ENCODE measurements at regions not wholly inside any gene's neighbourhood (a gene's known extent, or its start where the extent isn't known, plus 50 kb on each side); places are given as distances from the start of the nearest gene placed in this dataset.

DNA sequence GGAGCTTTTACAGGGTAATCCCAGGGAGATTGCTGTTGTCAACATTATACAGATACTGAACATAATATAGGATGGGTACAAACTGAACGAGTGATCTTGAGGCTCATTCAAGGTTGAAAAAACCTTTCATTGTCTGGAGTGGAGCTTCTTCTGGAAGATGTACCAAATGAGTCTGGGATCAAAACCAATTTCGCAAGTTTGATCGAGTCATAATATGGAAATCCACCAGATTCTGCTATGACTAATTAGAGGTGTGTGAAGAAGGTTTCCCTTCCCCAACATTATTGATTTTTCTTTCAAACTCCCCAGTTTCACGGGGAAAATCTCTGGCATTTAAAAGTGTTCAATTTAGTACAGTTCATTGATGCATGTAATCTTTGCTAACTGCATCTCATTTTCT lies 324.1 kb downstream of the ZFHX3 start:
- TF ChIP-seq, protein P1, sequence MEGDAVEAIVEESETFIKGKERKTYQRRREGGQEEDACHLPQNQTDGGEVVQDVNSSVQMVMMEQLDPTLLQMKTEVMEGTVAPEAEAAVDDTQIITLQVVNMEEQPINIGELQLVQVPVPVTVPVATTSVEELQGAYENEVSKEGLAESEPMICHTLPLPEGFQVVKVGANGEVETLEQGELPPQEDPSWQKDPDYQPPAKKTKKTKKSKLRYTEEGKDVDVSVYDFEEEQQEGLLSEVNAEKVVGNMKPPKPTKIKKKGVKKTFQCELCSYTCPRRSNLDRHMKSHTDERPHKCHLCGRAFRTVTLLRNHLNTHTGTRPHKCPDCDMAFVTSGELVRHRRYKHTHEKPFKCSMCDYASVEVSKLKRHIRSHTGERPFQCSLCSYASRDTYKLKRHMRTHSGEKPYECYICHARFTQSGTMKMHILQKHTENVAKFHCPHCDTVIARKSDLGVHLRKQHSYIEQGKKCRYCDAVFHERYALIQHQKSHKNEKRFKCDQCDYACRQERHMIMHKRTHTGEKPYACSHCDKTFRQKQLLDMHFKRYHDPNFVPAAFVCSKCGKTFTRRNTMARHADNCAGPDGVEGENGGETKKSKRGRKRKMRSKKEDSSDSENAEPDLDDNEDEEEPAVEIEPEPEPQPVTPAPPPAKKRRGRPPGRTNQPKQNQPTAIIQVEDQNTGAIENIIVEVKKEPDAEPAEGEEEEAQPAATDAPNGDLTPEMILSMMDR (IDR thresholded peaks at IDR 0.05; ENCODE audit: insufficient read depth, low read length, poor library complexity, severe bottlenecking): no peak
- TF ChIP-seq EZH2phosphoT487 (conservative IDR thresholded peaks at IDR 0.05; ENCODE audit: low read length): no peak
